Breast epithelium (tissue), 3 donors: ENCODE measurements at regions not wholly inside any gene's neighbourhood (a gene's known extent, or its start where the extent isn't known, plus 50 kb on each side); places are given as distances from the start of the nearest gene placed in this dataset.

ENCODE experiments used
- CTCF ChIP-seq, 3 donors: fragments of 450-650 bp; IDR thresholded peaks; one replicate each; pipeline ENCODE4 v1.5.1; 2016 to 2017; ENCODE audit warnings: antibody characterized with exemption in 3 of 3, mild to moderate bottlenecking in 3 of 3, moderate library complexity in 3 of 3
- POLR2A ChIP-seq: fragments of 450-650 bp; IDR thresholded peaks from one replicate; pipeline ENCODE4 v1.6.1; 2016; ENCODE audit warnings: antibody characterized with exemption, mild to moderate bottlenecking, moderate library complexity

DNA sequence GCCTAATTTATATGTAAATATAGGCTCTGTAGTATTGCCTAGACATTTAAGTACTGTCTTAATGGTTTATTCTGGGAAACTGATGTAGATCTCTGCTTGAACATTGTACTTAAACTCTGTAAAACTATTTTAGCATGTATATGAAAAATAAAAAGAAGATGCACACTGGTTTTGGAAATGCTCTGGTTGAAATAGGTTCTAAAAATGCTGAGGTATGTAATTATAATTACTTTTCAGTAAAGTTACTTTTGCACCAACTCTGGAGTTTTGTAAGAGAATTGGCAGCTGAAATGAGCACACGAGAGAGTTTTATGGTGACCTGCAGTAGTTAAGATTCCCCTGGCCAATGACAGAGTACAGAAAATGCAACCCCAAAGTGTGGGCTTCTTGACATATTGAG, 353.9 kb downstream of the ATP23 start:
- TF ChIP-seq CTCF (IDR thresholded peaks at IDR 0.05) = no peak
- TF ChIP-seq POLR2A = no peak
